Body of pancreas (tissue), 4 donors: ENCODE measurements at regions not wholly inside any gene's neighbourhood (a gene's known extent, or its start where the extent isn't known, plus 50 kb on each side); places are given as distances from the start of the nearest gene placed in this dataset.
A peak's percentile ranks its signal among the peaks of the same experiment; 100 is the strongest.

Experiments used
- ATAC-seq: fragments of 150-250 bp; one replicate; pipeline ENCODE4 v1.9.1; 2016
- DNase-seq, 4 donors: peaks; one replicate each; pipeline ENCODE4 v3.0.0-alpha.2; 2019
- H3K27ac ChIP-seq, 4 donors: fragments of 200-600 bp; sonication (generic); 1 replicate in 3 of 4; 2 replicates in 1 of 4; pipeline versions ENCODE4 v1.5.1 to v1.6.1; 2016 to 2019; ENCODE audit warnings: mild to moderate bottlenecking in 1 of 4, mixed read lengths in 1 of 4, moderate library complexity in 1 of 4
- H3K27me3 ChIP-seq, 2 donors: fragments of 200-600 bp; sonication (generic); one replicate each; pipeline ENCODE4 v1.6.0; 2016; ENCODE audit warnings: mild to moderate bottlenecking in 1 of 2
- H3K36me3 ChIP-seq, 2 donors: fragments of 200-600 bp; sonication (generic); replicated peaks in 1 of 2; 2 replicates each; pipeline ENCODE4 v1.5.1; 2016; ENCODE audit warnings: low read depth in 2 of 2; ENCODE audit not compliant: insufficient read depth in 1 of 2
- H3K4me1 ChIP-seq: fragments of 200-600 bp; sonication (generic); one replicate; pipeline ENCODE4 v1.6.0; 2016
- H3K4me3 ChIP-seq, 2 donors: fragments of 200-600 bp; sonication (generic); 1 replicate in 1 of 2; 2 replicates in 1 of 2; pipeline ENCODE4 v1.5.1; 2016 to 2019
- H3K9me3 ChIP-seq, 3 donors: fragments of 200-600 bp; sonication (generic); 1 replicate in 2 of 3; 2 replicates in 1 of 3; pipeline ENCODE4 v1.5.1; 2016
- POLR2A ChIP-seq, 3 donors: fragments of 450-650 bp; IDR thresholded peaks; one replicate each; pipeline ENCODE4 v1.6.1; 2016; ENCODE audit warnings: antibody characterized with exemption in 3 of 3, mild to moderate bottlenecking in 2 of 3
- WGBS, 2 donors: methylation state at CpG; one replicate each; pipeline ENCODE4 v1.1.5; 2017; 5-methylcytosine and 5-hydroxymethylcytosine counted together
- intact Hi-C: fragments of 100-400 bp; cut with DNase I; formaldehyde crosslinking; loops from one replicate; pipeline ENCODE4 v1.15.1; 2023
- TF ChIP-seq, protein P1 (sequence below), 7 experiments: fragments of 450-650 bp in 4 of 7; fragments of 200-600 bp in 3 of 7; sonication (generic) in 3 of 7; IDR thresholded peaks; one replicate each; pipeline ENCODE4 v1.5.1; 2016 to 2019; ENCODE audit warnings: antibody characterized with exemption in 7 of 7

DNA sequence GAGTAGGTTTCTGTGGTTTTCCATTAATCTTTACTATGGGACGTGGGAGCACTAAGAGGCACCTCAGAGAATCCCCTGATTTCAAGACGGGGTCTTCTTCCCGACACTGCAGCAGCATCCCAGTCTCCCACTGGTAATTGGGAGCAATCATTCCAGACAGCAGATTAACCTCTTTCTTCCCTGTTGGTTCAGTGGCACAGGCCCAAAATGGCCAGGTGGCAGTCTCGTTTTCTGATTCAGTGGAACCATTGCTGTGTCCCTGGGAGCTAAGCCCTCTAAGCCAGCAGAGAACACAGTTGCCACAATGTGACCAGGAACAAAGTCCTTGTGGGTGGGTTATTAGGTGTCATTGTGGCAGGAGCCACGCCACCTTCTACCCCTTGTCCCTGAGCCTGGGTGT, 342.1 kb downstream of the MATN1 start:
- intact Hi-C loops: loop anchor here (10.0 kb wide), 1 partner anchor 1136 kb away; no protein-coding TSS in a partner anchor
- 65 to 69% methylated on average over 5 of the region's 5 CpGs for WGBS, 2 donors
- Histone ChIP-seq H3K4me3 (no peak overlapping the region), H3K9me3 (no peaks in the 10 kb centered on the region), H3K36me3 (no peaks in the 10 kb centered on the region), H3K27me3 (no peaks in the 10 kb centered on the region), H3K27ac (no peak overlapping the region), H3K4me1 (peaks cover 5% of the 10 kb centered on the region)
- ATAC-seq (no peak), DNase-seq (no peak)
- TF ChIP-seq POLR2A (IDR thresholded peaks at IDR 0.05): no peak
- TF ChIP-seq, protein P1, sequence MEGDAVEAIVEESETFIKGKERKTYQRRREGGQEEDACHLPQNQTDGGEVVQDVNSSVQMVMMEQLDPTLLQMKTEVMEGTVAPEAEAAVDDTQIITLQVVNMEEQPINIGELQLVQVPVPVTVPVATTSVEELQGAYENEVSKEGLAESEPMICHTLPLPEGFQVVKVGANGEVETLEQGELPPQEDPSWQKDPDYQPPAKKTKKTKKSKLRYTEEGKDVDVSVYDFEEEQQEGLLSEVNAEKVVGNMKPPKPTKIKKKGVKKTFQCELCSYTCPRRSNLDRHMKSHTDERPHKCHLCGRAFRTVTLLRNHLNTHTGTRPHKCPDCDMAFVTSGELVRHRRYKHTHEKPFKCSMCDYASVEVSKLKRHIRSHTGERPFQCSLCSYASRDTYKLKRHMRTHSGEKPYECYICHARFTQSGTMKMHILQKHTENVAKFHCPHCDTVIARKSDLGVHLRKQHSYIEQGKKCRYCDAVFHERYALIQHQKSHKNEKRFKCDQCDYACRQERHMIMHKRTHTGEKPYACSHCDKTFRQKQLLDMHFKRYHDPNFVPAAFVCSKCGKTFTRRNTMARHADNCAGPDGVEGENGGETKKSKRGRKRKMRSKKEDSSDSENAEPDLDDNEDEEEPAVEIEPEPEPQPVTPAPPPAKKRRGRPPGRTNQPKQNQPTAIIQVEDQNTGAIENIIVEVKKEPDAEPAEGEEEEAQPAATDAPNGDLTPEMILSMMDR (IDR thresholded peaks at IDR 0.05): no peak

DNA sequence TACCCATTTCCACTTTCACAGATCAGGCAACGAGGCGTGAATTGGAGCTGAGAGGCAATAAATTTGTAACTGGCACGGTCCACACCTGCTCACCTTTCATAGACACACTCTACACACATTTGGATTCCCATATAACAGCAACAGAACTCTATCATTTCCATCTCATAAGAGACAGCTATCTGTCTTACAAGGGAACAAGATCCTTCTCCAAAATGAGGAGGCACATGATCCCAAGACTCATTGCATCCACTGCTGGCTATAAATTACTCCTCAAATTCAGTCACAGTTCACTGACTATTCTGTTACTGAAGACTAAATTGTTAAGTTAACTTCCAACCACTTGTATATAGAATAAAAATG, 342.8 kb downstream of the MATN1 start:
- no peaks in the 10 kb centered on the region for H3K9me3 ChIP-seq
- intact Hi-C loops: loop anchor here (10.0 kb wide), 1 partner anchor 1136 kb away; no protein-coding TSS in a partner anchor
- no peaks in the 10 kb centered on the region for H3K36me3 ChIP-seq
- H3K27ac ChIP-seq: no peak overlapping the region
- ATAC-seq (no peak), DNase-seq (no peak)
- H3K4me3 ChIP-seq: no peak overlapping the region
- no peaks in the 10 kb centered on the region for H3K27me3 ChIP-seq
- TF ChIP-seq, protein P1 (IDR thresholded peaks at IDR 0.05): no peak
- TF ChIP-seq POLR2A (IDR thresholded peaks at IDR 0.05): no peak
- H3K4me1 ChIP-seq: peaks cover 5% of the 10 kb centered on the region
- WGBS, 2 donors: 0% methylated on average over 3 of the region's 3 CpGs

DNA sequence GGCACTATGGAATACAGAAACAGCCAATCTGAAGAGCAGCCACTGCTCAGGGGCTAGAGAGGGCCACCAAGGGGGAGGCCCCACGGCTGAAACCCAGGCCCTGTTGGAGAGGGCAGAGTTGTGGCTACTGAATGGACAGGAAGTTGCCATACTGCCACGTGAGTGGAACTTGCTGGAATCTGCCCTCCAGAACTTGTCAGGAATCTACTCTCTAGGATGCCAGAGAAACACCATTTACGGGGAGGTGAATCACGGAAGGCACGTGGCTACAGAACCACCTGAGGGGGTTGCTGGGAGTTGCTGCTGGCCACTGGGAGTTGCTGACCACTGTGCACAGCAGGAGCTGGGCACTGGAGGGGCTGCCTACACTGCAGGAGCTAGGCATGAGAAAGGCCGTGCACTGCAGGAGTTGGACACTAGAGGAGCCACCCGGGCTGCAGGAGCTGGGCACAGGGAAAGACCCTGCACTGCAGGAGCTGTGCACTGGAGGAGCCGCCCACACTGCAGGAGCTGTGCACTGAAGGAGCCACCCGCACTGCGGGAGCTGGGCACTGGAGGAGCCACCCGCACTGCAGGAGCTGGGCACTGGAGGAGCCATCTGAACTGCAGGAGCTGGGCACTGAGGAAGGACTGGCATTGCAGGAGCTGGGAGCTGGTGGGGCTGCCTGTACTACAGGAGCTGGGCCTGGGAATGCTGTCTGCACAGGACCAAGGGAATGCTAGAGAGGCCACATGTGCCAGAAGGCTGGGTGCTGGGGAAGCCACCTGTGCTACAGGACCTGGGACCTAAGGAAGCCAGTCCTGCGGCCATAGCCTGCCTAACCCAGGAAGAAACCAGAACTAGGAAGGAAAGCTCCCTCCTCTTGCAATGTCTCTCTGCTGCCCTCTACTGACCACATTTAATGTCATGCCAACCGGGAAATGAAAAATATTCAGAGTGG, 343.4 kb downstream of the MATN1 start:
- no peak overlapping the region for H3K27ac ChIP-seq
- peak; percentile 84 for ATAC-seq
- H3K27me3 ChIP-seq: no peaks in the 10 kb centered on the region
- peaks cover 5% of the 10 kb centered on the region for H3K4me1 ChIP-seq
- intact Hi-C loops: loop anchor here (10.0 kb wide), 1 partner anchor 1135 kb away; no protein-coding TSS in a partner anchor
- TF ChIP-seq POLR2A (IDR thresholded peaks at IDR 0.05): no peak
- TF ChIP-seq, protein P1 (IDR thresholded peaks at IDR 0.05): peak; percentile 75 to 94 (median 91)
- 51 to 61% methylated on average over 5 to 13 of the region's 13 CpGs for whole genome bisulfite sequencing, 2 donors
- no peaks in the 10 kb centered on the region for H3K36me3 ChIP-seq
- peak; percentile 62 to 76 (median 68) for DNase-seq
- H3K9me3 ChIP-seq: no peaks in the 10 kb centered on the region
- H3K4me3 ChIP-seq: no peak overlapping the region

DNA sequence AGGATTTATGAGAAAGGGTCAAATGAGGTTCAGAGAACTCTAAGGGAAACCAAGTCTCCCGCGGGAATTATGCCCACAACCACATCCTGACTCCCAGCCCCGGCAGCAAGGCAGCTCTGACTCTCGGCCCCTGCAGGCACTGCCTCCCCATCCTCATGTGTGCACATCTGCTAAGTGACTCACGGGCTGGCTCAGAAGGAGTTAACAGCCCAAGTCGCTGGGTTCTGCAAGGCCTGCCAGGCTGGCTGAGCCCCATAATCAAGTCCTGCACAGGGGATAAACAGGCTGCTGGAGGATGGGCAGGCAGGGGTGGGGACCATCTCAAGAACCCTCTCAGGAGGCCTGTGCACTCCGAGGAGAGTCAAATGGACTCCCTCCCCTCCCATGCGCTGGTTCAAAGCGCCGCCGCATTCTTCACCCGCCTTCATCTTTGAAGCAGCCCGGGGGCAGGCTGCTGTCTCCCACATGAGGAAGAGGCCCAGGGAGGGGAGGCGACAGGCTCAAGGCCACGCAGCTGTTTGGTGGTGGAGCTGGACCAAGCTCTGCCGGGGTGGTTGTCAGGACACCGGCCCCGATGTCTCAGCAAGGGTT, 344.3 kb downstream of the MATN1 start:
- WGBS, 2 donors: 45 to 53% methylated on average over 10 to 18 of the region's 18 CpGs
- no peaks in the 10 kb centered on the region for H3K27me3 ChIP-seq
- intact Hi-C loops: no loop called here
- no peak overlapping the region for H3K27ac ChIP-seq
- no peak overlapping the region for H3K4me3 ChIP-seq
- TF ChIP-seq, protein P1 (IDR thresholded peaks at IDR 0.05): no peak
- TF ChIP-seq POLR2A (IDR thresholded peaks at IDR 0.05): no peak
- DNase-seq (no peak), ATAC-seq (no peak)
- H3K36me3 ChIP-seq: no peaks in the 10 kb centered on the region
- peaks cover 5% of the 10 kb centered on the region for H3K4me1 ChIP-seq
- no peaks in the 10 kb centered on the region for H3K9me3 ChIP-seq
